ENCODE measurements at regions not wholly inside any gene's neighbourhood (a gene's known extent, or its start where the extent isn't known, plus 50 kb on each side); places are given as distances from the start of the nearest gene placed in this dataset.

DNA sequence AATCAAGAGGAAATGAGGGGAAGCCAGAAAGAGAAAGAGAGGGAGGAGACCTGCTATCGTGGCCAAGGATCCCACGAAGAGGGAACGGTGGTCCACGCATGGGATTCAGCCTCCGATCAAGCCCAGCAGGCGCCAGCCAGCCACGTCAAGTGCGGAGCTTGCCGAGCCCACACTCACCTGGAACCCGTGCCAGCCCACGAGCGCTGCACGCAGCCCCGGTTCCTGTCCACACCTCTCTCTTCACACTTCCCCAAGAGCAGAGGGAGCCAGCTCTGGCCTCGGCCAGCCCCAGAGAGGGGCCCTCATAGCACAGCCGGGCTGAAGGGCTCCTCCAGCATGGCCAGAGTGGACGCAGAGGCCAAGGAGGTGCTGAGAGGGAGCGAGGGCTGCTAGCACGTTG lies 795.1 kb upstream of the GRIA3 start:
- TF ChIP-seq, protein P1, sequence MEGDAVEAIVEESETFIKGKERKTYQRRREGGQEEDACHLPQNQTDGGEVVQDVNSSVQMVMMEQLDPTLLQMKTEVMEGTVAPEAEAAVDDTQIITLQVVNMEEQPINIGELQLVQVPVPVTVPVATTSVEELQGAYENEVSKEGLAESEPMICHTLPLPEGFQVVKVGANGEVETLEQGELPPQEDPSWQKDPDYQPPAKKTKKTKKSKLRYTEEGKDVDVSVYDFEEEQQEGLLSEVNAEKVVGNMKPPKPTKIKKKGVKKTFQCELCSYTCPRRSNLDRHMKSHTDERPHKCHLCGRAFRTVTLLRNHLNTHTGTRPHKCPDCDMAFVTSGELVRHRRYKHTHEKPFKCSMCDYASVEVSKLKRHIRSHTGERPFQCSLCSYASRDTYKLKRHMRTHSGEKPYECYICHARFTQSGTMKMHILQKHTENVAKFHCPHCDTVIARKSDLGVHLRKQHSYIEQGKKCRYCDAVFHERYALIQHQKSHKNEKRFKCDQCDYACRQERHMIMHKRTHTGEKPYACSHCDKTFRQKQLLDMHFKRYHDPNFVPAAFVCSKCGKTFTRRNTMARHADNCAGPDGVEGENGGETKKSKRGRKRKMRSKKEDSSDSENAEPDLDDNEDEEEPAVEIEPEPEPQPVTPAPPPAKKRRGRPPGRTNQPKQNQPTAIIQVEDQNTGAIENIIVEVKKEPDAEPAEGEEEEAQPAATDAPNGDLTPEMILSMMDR (IDR thresholded peaks at IDR 0.05): no peak
- no peak for TF ChIP-seq POLR2AphosphoS5 (IDR thresholded peaks at IDR 0.05)
